Astrocyte of the hippocampus (primary cell): ENCODE measurements at regions not wholly inside any gene's neighbourhood (a gene's known extent, or its start where the extent isn't known, plus 50 kb on each side); places are given as distances from the start of the nearest gene placed in this dataset.
A peak's percentile ranks its signal among the peaks of the same experiment; 100 is the strongest.
"Not testable (repeated sequence)": the region's sequence is repeated elsewhere in the genome, so short reads cannot be mapped to it uniquely, and the experiment has no call there.

Source experiments
- DNase-seq: peaks from one replicate; pipeline ENCODE4 v3.0.0; 2011; ENCODE audit warnings: low read depth, low spot score

DNA sequence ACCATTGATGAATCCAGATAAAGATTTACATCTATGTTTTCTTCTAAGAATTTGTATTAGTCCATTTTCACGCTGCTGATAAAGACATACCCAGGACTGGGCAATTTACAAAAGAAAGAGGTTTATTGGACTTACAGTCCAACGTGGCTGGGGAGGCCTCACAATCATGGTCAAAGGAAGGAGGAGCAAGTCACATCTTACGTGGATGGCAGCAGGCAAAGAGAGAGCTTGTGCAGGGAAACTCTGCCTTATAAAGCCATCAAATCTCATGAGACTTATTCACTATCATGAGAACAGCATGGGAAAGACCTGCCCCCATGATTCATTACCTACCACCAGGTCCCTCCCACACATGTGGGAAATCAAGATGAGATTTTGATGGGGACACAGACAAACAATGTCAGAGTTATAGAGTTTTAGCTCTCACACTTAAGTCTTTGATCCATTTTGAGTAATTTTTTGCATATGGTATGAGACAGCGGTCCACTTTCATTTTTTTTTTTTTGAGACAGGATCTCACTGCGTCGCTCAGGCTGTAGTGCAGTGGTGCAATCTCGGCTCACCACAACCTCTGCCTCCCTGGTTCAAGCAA, 53.5 kb upstream of the JADE2 start:
- not testable (repeated sequence) for DNase-seq

DNA sequence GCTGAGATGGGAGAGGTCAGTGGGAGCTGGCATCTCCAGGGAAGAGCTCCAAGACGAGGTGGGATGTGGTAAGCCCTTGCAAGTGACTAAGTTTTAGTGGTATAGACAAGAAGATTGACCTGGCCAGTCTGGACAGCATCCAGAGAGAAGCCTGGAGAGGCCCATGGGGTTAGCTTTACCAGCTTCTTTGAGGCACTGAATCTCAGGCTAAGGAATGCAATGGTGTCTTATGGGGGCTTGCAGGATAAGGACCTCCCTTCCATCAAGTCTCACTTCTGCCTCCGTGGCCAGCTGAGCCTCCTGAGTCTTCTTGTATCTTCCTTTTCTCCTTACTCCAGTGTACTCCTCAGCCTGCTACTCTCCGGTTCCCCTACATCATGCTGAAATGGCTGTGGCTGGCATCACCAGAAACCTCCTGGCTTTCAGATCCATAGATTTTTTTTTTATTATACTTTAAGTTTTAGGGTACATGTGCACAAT, 56.5 kb upstream of the JADE2 start:
- no peak for DNase-seq

DNA sequence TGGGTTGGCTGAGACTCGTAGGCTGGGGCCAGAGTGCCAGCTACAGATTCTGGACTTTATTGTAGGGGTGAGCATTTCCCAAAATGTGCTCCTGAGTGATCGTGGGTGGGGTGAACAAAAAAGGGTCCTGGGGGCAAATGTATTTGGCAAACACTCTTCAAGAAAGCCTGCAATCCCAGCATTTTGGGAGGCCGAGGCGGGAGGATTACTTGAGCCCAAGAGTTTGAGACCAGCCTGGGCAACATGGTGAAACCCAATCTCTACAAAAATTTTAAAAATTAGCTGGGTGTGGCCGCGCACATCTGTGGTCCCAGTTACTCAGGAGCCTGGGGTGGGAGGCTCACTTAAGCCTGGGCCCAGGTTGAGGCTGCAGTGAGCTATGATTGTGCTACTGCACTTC, 55.5 kb upstream of the CDKN2AIPNL start:
- no peak for DNase-seq

DNA sequence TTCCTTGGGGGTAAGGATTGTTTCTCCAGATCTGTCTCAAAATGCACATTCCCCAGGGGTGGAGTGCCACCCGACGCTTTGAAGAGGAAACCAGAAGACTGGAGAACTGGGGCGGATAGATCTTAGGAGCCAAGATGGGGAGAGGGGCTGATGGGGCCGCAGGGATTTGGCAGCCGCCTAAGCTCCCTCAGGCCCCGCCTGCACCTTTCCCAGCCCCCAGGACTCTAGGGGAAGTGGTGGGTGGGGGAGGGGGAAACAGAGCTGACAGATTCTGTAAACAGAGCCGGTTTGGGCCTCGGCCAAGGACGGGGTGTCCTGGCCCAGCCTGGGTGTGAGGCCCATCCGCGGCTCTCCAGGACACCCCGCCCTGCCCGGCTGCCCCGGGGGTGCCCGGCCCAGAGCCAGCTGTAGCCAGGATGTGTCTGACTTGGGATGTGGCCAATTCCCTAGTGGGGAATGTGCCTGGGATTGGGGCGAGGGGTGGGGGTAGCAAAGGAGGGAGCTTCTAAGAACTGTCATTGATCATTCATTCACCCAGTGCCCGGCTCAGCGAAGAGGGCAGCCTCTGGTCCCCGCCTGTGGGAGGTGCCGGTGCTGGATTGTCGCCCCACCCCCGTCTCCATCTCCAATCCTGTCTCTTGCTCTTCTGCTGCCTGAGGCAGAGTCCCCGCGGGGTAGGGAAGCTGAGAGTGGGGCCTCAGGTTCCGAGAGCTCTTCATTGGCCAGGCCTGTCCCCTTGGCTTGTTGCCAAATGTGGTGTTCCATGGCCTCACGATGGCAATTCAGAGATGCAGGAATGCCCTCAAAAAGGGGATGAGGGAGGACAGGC, 54.8 kb upstream of the CDKN2AIPNL start:
- peak; percentile 92 for DNase-seq

DNA sequence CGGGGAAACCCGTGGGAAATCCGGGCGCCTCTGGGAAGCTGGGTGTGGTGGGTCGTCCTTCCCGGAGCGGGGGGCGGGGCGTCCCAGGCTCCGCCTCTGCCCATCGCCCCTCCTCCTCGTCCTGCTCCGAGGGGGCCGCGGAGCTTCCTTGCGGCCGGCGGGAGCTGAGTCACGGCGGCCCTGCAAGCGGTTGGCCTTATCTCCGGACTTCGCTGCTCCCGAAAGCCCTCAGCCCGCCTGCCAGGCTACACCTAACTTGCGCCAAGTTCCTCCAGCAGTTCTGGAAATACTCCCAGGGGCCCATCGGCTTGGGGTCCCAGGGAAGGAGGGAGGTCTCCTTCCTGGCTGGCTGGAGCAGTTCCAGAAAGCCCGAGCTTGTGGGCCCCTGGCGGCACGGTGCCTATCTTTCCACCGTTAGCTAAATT, 54.1 kb upstream of the CDKN2AIPNL start:
- peak; percentile 97 for DNase-seq

DNA sequence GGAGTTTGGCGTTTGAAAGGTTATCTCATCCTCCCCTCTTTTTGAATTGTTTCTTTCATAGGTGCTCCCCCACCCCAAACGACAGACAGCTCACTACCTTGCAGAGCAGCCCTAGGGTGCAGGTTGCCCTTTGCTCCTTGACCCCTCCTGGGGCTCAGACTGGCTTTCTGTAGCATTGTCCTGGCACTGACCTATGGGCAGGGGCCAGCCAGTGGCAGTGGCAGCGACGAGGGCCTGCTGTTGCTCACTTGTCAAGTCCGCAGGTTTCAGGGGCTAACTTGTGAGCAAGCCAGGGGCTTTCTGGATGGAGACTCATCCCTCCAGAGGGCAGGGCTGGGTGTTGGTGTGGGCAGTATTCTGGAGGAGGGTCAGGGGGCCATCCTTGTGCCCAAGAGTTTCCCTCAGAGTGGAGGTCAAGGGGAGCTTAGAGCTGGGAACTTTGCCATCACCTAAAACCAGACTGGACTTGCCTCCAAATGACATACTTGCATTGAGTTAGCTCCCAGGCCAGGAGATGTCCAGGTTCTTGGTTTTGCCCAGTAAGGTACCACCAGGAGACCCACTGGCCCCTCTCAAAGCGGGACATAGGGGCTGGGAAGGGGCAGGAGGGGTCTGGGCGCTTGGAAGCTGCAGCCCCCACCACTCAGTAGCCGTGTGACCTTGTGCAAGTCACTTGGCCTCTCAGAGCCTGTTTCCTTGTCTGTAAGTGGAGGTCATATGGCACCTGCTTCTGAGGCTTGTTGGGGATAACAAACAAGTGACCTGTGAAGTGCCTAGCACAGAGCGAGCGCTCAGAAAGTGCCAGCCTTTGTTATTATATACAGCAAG, 53.5 kb upstream of the CDKN2AIPNL start:
- no peak for DNase-seq

DNA sequence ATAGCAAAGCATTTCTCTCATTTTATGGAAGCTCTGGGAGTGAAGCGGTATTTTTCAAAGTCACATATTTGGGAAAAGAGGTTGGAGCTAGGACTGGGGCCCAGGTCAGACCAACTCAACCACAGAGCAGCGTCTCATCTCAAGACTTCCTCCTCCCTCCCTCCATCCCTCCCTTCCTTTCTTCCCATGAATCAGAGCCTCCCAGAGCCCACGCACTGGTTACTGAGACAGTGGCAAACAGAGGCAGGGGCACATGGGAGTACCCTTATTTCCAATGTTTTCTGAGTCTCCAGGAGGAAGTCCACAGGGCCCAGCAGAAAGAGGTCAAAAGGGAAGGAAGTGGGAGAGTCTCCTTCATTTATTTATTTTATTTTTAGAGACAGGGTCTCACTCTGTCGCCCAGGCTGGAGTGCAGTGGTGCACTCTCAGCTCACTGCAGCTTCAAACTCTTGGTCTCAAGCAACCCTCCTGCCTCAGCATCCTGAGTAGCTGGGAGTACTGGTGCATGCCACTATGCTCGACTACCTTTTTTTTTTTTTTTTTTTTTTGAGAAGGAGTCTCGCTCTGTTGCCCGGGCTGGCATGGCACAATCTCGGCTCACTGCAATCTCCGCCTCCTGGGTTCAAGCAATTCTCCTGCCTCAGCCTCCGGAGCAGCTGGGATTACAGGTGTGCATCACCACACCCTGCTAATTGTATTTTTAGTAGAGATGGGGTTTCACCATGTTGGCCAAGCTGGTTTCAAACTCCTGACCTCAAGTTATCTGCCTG, 52.5 kb upstream of the CDKN2AIPNL start:
- no peak for DNase-seq

DNA sequence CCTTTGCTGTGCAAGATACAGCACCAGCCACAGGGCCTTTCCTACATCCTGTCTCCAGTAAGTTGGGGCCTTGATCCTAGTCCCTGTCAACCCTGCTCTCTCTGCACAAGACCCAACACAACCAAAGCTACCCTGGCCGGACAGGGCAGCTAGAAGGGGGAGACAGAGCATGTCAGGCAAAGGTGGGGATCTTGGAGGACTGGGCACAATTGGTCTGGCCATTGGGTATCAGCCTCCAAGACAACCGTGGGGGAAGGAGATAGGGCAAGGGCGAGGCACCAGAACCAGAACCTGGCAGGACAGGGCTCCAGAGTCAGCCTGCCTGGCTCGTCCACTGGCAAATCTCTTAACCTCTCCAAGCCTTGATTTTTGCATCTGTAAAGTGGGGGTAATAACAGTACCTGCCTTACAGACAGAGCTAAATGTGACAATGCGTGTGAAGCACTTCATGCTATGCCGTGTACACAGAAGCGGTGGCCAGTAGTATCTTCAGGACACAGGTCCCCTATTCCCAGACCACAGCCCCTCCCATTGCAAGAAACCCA, 51.6 kb upstream of the CDKN2AIPNL start:
- DNase-seq, result no peak

DNA sequence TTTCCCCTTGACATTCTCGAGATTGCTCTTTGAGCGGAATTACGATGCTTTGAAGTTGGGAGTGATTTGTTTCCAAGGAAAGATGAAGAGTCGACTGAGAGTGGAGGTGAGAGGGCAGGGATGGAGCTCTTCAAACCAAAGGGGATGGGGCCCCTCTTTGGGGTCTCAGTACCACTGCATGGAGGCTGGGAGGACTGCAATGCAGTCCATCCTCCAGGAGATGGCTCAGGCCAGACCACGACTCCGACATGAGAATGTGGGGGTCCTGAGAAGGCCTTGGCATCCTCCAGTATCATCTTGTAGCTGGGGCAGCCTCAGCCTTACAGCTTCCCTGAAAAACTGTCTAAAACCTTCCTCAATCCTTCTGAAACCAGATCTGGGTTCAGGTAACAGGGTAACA, 51.1 kb upstream of the CDKN2AIPNL start:
- no peak for DNase-seq

DNA sequence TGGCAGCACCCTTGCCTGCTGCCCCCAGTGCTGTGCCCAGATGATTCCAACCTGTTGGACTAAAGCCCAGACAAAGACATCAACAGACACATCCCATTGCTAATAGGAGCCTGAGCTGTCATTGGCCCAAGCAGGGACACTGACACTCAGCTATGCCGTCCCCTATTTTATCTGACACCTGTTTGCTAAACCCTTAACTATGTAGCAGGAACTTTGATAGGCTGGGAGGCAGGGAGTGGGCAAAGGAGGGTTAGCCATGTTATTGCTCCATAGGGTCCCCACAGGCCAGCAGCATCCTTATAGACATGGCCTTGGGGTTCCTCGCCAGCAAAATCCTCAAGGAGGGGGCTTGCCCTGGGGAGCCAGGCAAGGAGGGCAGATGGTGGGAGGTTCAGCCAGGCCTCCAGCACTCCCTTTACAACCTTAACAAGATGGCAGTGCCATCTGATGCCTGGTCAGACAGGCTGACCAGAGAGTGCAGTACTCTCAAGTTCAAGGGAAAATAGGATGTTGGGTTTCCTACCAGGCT, 50.4 kb upstream of the CDKN2AIPNL start:
- no peak for DNase-seq
